ENCODE measurements at regions not wholly inside any gene's neighbourhood (a gene's known extent, or its start where the extent isn't known, plus 50 kb on each side); places are given as distances from the start of the nearest gene placed in this dataset.

GRCh38 chrX:13876652-13877051 lies 59.8 kb upstream of the GPM6B start:
- Histone ChIP-seq H3K27me3 (ENCODE audit: insufficient read depth, low read depth, low read length) (no peaks in the 10 kb centered on the region), H2AFZ (ENCODE audit: low read depth, low read length) (no peak overlapping the region), H3K9me2 (ENCODE audit: insufficient read depth, low read length) (no peaks in the 10 kb centered on the region), H3K9ac (ENCODE audit: low read length) (no peak overlapping the region), H3K4me3 (ENCODE audit: low read length) (no peak overlapping the region), H4K20me1 (ENCODE audit: insufficient read depth) (no peaks in the 10 kb centered on the region), H3K27ac (ENCODE audit: low read length) (no peak overlapping the region), H3K9me3 (ENCODE audit: low read length) (no peaks in the 10 kb centered on the region), H3K4me2 (ENCODE audit: low read length) (no peak overlapping the region), H3K36me3 (ENCODE audit: insufficient read depth, low read length) (no peaks in the 10 kb centered on the region), H3K79me2 (replicated peaks; ENCODE audit: insufficient read depth, low read length) (no peaks in the 10 kb centered on the region), H3F3A (ENCODE audit: insufficient read depth, low read length, poor library complexity, severe bottlenecking) (no peaks in the 10 kb centered on the region)
- no peak for TF ChIP-seq REST (IDR thresholded peaks at IDR 0.05; ENCODE audit: borderline replicate concordance)
- no peak for TF ChIP-seq POLR2AphosphoS5 (IDR thresholded peaks at IDR 0.05)
- TF ChIP-seq SMC3 (conservative IDR thresholded peaks at IDR 0.05; ENCODE audit: poor library complexity), result no peak
- no peak for TF ChIP-seq EZH2 (IDR thresholded peaks at IDR 0.05; ENCODE audit: borderline replicate concordance, insufficient read depth, low read length, poor library complexity, severe bottlenecking)
- TF ChIP-seq EP300 (conservative IDR thresholded peaks at IDR 0.05; ENCODE audit: poor library complexity, severe bottlenecking), result no peak
- TF ChIP-seq CTCF (IDR thresholded peaks at IDR 0.05; ENCODE audit: poor library complexity, severe bottlenecking), result no peak
- TF ChIP-seq RAD21 (conservative IDR thresholded peaks at IDR 0.05), result no peak

- no peak overlapping the region for H3K4me2 ChIP-seq (ENCODE audit: low read length)
- no peaks in the 10 kb centered on the region for H4K20me1 ChIP-seq (ENCODE audit: insufficient read depth)
- no peak overlapping the region for H3K9ac ChIP-seq (ENCODE audit: low read length)
- no peak overlapping the region for H3K27ac ChIP-seq (ENCODE audit: low read length)
- no peaks in the 10 kb centered on the region for H3K36me3 ChIP-seq (ENCODE audit: insufficient read depth, low read length)
- no peaks in the 10 kb centered on the region for H3K27me3 ChIP-seq (ENCODE audit: insufficient read depth, low read depth, low read length)
- H2AFZ ChIP-seq (ENCODE audit: low read depth, low read length), result no peak overlapping the region
- H3K4me3 ChIP-seq (ENCODE audit: low read length), result no peak overlapping the region
- H3F3A ChIP-seq (ENCODE audit: insufficient read depth, low read length, poor library complexity, severe bottlenecking), result no peaks in the 10 kb centered on the region
- no peaks in the 10 kb centered on the region for H3K9me3 ChIP-seq (ENCODE audit: low read length)
- TF ChIP-seq POLR2AphosphoS5 (IDR thresholded peaks at IDR 0.05), result no peak
- TF ChIP-seq CTCF (IDR thresholded peaks at IDR 0.05; ENCODE audit: poor library complexity, severe bottlenecking), result no peak
- no peak for TF ChIP-seq SMC3 (conservative IDR thresholded peaks at IDR 0.05; ENCODE audit: poor library complexity)
- TF ChIP-seq RAD21 (conservative IDR thresholded peaks at IDR 0.05), result no peak
- no peak for TF ChIP-seq EP300 (conservative IDR thresholded peaks at IDR 0.05; ENCODE audit: poor library complexity, severe bottlenecking)
- TF ChIP-seq EZH2 (IDR thresholded peaks at IDR 0.05; ENCODE audit: borderline replicate concordance, insufficient read depth, low read length, poor library complexity, severe bottlenecking), result no peak
- no peak for TF ChIP-seq REST (IDR thresholded peaks at IDR 0.05; ENCODE audit: borderline replicate concordance)
- no peaks in the 10 kb centered on the region for H3K79me2 ChIP-seq (replicated peaks; ENCODE audit: insufficient read depth, low read length)
- no peaks in the 10 kb centered on the region for H3K9me2 ChIP-seq (ENCODE audit: insufficient read depth, low read length)
These were observed 58.7 kb upstream of the GPM6B start for GRCh38 chrX:13875572-13875971.

Measured in neural cell (in vitro differentiated cells).